ENCODE measurements at regions not wholly inside any gene's neighbourhood (a gene's known extent, or its start where the extent isn't known, plus 50 kb on each side); places are given as distances from the start of the nearest gene placed in this dataset.

DNA sequence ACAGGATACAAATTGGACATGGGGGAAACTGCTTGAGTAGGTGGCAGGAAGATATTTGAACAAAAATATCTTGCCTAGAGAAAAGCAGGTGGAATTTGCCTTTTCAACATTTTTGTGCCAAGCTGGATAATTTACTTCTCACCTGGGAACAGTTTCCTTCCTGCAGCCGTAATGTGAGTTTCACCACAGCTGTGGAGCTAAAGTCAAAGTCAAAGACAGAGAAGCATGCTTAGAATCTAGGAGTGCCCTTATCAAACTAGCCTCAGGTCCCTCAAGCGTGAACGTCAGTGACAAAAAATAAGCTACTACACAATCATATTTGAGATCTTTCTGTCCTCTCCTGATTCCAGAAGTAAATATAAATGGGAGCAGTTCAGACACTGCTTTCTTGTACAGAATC is 588.9 kb downstream of the MAT2B start:
- TF ChIP-seq POLR2A (IDR thresholded peaks at IDR 0.05; ENCODE audit: low read length) (no peak), GATA1 (IDR thresholded peaks at IDR 0.05; ENCODE audit: low read depth, low read length) (no peak)
